HG03571 (cell line): ENCODE measurements at regions not wholly inside any gene's neighbourhood (a gene's known extent, or its start where the extent isn't known, plus 50 kb on each side); places are given as distances from the start of the nearest gene placed in this dataset.

ENCODE experiments used
- ATAC-seq: cut with Tn5 transposase; IDR thresholded peaks from one replicate; pipeline ENCODE4 v1.9.1; 2021; ENCODE audit not compliant: unreplicated experiment

DNA sequence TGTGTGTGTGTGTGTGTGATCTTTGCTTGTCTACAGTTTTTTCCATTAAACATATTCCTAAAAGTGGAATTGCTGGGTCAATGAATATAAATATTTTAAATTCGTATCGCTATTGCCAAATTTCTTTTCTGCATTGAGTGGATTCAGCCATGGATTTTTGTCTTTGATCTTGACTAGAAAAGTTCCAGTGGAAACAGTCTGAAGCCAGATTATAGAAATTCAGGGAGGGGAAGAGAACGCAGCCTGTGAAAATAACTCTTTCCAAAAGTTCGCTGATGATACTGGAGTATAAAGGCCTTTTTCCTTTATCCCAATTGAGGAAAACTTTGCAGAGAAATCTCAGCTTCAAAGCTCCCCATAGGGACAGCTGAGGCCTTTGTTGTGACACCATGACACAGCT lies 292.3 kb upstream of the CD180 start:
- no peak for ATAC-seq

DNA sequence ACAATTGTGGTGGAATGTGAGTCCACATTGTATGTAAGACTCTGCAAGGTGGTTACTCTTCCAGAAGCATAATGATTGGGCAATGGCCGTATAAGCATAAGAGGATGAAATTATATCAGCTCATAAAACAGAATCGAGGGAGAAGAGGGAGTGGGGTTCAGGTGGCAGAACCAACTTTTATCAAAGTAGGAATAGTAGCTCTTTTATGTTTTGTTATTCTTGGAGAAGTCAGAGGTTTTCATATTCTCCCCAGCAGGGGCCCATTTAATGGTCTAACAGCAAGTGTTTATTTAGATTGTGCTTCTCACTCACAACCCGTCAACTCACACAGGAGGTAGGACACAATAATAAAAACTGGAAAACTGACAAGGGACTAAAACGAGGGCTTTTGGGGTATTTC lies 291.3 kb upstream of the CD180 start:
- no peak for ATAC-seq

DNA sequence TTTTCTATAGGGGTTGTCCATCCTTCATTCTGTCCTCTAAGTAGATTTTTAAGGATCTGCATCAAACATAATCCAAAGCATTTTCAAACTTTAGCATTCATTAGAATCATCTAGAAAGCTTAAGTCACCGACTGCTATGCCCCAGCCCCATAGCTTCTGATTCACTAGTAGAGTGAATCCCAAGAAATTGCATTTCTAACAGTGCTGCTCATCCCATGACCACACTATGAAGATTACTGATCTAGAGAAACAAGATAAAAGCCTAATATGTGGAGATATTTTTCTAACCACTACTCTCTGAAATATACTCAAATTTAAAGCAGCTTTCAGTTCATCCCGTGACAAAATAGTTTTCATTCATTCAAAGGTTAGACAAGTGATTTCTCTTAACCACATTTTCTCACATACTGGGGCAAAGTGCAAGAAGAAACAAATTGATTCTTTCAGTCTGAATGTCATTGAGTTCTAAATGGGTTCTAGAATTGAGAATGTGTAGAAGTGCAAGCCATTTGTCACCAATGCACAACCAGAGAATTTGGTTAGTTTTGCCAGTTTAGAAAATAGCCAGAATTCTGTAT lies 286.9 kb upstream of the CD180 start:
- ATAC-seq, result no peak

DNA sequence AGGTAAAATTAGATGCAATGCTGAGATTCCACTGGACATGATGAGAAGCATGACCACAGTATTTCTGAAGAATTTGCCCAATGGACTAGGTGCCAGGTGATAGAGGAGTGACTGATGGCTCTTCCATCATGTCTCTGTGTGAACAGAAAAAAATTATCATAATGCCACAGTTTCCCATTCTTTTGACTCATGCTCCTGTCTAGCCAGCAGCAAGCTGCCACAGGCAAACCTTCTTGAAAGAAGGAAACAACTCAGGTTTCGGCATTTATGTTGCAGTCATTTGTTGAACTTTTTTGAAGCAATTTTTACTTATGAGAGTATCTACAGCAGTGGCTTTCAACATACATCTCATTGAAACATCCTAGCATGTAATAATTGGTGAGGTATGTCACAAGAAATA lies 284.8 kb upstream of the CD180 start:
- no peak for ATAC-seq

DNA sequence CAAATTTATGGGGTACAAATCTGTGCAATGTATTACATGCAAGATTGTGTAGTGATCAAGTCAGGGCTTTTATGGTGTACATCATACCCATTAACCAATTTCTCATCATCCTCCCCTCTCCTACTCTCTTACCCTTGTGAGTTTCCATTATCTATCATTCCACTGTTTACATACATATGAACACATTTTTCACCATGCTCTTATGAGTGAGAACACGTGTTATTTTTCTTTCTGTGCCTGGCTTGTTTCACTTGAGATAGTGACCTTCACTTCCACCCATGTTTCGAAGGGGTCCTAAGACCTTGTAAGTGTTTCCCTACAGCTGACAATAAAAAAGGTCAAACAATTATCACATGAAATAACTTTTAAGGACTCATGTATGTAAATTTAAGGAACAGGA lies 281.7 kb upstream of the CD180 start:
- ATAC-seq, result no peak

DNA sequence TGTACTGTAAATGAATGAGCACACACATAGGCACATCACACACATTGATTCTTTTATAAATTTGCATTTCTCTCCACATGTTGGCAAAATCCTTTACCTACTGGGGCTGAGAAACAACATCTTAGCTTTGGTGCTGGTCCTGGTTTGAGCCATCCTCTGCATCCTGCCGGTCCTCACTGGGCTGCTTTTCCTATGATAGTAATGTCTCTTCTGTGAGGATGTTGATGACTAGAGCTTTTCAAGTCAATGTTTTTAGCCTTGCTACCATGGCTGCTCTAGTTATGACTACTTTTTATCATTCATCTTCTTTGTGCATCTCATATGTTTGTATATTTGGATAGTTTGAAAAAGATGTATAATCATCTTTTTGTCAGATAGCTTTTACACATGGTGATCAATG lies 280.4 kb upstream of the CD180 start:
- ATAC-seq, result no peak

DNA sequence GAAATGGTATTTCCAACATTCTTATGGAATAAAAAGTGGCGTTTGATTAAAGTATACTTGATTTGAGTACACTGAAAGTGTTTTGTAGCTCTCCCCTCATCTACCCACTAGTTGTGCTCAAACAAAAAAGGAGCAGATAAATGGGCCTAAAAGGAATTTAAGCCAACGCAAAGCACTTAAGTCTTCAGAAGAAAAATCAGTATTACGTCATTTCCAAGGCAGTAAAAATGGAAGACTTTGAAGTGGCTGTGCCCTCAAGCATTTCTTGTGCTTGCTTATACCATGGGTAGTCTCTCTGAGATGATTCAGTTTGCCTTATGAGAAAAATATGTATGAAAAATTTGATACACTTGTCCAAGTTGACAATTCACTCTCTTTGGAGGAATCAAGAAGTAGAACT lies 279.9 kb upstream of the CD180 start:
- no peak for ATAC-seq

DNA sequence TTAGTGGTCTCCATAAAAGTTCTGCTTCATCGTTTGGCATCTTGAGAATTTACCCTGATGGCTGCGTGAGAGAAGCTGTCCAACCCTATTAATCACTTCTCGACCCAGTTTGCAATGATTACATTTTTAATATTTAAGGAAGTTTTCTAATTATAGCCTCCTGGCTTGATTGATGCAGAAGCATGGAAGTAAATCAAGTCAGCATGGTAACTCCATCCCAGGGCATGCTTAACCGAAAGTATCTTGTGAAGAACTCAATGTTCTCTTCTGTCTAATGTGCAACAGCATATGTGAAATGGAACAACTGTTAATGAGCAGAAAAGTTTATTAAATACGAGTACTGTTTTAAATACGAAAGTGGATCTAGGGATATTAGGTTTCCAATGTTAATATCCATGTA lies 278.9 kb upstream of the CD180 start:
- ATAC-seq, result no peak

DNA sequence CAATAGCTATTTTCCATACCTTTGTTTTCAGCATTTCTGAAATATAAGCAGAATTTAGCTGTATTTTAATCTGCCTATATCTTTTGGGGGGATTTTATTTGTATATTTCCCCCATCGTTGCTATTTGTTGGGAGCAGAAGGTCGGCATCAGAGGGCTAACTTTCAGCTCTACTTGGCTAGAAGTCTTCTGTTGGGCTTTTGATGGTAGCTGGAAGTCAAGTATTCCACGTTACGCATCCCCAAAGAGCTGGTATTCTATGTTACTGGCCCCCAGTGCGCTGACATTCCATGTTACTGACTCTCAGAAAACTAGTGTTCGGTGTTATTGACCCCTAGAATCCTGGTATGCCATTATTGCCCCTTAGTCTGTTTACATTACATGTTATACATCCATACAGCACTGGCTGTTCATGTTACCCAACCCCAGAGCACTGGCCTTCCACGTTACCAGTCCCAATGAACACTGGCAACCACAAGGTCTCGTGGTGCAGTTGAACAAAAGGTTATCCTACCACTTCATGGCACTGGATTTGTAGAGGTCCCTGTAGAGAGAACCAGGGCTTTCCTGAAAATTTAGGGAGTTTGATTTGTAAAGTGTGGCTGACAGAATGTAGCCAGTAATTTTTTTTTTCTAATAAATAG lies 278.1 kb upstream of the CD180 start:
- ATAC-seq, result no peak

DNA sequence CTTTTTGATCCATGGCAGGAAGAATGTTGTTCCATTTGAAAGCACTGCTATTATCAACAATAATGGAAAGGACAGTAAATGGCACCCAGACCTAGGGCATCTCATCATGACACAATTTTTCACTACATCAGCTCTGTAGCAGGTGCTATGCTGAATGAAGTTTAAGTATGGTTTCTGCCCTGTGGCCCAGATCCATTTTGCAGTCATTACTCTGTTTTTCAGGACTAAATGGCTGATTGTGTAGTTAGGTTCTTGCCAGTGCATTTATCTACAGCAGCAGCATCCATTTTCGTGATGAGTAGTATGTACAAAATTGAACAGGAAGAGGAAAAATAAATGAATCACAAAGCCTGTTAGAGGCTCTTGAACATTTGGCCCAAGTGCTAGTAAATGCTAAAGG lies 270.5 kb upstream of the CD180 start:
- ATAC-seq, result no peak

DNA sequence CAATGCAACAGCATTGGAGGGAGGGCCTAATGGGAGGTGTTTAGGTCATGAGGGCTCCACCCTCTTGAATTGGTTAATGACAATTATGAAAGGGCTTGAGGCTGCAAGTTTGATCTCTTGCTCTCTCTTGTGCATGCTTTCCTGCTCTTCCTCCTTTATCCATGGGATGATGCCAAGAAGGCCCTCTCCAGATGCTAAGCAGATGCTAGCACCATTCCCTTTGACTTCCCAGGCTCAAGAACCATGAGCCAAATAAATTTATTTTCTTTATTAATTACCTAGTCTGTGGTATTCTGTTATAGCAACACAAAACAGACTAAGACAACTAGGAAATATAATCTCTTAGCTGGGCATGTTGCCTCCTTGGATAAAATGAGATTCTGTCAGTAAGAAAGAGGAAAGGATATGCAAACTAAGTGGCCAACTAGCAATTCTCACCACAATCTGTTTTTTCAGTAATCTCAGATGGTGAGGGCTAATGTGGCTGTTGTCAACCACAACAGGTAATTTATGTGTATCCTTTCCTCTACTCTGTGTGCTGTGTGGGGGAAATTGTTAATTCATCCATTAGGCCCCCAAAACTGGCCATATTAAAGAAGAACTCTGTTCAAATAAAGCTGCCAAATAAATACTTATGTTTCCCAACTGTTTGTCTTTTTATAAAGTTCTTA lies 269.1 kb upstream of the CD180 start:
- no peak for ATAC-seq

DNA sequence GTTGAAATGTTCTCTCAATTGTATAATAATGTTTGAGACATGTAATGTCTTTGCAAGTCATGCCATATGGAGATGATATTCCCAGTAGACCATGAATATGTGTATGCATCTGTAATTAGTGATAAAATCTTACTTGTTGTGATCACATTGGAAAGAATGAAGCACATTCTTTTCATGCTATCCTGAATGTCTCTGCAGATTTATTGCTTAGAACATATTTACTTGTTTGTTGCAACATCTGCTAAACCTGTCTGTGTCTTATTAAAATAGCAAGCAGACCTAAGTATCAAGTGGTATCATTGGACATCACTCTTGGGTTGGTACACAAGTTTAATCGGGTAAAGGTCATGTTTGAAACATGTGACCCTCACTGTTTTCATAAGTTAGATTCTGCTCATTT lies 265.5 kb upstream of the CD180 start:
- no peak for ATAC-seq

DNA sequence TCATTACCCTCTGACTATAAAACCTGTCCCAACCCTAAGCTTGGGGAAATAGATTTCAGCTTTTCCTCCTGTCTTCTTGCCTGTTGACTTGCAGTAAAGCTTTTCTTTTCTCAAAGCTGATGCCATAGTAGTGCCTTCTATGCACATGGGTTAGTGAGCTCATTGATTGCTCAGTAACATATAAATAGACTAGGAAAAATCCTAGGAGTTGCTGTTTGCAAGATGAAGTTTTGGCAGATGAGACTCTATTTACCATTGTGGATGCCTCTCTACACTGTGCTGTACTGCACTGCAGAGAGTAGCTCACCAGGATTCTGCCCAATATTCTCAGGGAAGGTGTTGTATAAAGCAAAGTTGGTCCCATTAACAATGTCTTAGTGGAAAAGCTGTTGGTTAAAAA lies 262.7 kb upstream of the CD180 start:
- no peak for ATAC-seq

DNA sequence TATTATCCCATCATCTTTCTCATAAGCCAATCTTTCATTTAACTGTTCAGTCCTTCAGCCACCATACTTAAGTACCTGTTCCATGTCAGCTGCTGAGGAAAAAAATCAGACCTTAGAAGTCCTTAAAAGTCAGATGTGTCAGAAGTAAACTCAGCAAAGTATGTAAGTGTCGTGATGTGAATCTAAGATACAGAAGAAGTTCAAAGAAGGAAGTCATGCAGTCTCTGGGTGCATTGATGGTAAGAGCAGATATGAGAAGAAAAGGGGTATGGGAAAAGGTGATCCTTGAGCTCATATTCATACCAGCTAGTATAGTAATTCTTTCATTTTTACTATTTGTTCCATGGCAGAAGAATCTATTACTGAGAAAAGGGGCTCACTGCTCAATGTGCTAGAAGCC lies 259.4 kb upstream of the CD180 start:
- ATAC-seq, result no peak

DNA sequence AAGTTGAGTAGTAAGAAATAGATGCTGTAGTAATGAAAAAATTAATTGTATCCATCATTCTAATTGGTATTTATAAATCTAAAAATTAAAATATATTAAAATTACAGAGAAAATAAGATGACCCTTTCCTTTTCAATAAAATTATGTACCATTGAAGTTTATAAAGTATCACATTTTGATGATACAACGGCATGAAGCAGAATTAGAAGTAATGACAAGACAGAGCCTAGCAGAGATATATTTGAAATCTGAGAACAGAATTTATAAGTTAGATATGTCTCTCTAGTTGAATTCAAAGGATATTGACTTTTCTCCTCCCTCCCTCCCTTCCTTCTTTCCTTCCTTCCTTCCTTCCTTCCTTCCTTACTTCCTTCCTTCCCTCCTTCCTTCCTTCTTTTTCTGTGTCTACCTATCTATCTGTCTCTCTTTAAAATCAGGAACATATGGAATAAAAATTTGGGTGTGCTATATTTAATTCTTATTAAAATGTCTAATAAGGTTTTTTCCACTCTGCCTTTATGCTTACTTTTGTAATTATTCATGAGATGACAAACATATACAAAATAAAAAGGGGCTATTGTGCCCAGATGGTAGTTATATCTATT lies 258.5 kb upstream of the CD180 start:
- ATAC-seq, result no peak

DNA sequence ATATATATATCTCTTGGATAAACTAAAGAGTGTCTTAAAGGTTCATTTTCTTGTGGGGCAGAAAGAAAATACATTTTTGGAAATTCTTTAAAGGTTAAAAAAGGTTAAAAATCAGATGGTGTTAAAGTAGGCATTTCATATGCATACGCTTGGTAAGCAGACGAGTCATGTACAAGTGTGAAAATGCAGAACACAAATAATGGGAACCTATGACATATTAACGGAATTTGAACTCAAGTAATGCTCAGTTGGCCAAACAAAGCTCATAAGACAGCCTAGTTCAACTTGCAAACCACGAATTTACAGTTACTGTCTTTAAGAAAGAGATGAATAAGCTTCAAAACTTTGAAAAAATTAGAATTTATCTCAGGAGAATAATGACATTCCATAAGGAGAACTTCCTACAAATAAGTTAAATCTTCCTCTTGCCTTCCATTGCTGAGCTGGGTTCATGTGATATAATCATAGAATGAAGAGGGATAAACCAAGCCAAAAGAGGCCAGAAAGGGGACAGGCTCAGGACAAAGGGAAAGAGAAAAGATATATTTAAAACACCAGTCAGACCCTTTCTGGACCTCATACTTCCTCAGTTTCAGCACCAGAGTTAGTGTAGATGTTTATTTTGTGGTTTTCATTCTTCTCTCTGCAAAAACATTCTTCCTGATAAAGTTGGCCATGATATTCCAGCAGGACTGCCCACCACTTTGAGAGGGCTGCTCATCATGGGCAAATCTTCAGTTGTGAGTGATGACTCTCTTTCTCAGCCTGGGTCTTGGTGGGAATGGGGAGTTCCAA lies 256.7 kb upstream of the CD180 start:
- ATAC-seq, result no peak

DNA sequence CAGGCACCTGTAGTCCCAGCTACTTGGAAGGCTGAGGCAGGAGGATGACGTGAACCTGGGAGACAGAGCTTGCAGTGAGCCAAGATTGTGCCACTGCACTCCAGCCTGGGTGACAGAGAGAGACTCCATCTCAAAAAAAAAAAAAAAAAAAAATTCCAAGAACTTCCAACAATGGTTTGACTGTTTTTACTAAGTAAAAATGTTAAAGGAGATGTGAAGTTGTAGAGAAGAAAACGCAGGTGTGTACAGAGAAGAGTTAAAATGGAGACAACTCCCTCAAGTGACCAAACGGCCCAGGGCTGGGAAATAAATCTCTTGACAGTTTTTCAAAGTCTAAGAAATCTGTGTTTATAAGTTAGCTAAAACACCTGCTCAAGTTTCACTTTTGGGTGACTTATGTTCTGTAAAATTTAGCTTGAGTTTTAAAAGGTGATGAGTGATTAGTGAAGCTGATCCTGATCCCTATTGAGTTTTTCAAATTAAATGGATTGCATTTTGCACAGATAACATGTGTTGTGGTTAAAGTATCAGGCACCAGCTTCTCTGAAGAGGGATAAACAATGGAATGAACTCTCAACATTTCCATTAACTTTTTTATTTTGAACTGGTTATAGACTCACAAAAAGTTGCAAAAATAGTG lies 255.2 kb upstream of the CD180 start:
- no peak for ATAC-seq

DNA sequence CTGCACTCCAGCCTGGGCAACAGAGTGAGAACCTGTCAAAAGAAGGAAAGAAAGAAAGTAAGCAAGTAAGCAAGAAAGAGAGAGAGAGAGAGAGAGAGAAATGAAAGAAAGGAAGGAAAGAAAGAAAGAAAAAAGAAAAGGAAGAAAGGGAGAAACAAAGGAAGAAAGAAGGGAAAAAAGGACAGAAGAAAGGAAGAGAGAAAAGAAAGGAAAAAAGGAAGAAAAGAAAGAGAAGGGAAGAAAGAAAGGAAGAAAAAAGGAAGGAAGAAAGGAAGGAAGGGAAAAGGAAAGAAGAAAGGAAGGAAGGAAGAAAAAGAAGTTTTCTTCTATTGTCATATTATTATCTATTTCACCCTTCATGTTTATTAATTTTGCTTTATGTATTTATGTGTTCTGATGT lies 251.1 kb upstream of the CD180 start:
- ATAC-seq, result no peak

DNA sequence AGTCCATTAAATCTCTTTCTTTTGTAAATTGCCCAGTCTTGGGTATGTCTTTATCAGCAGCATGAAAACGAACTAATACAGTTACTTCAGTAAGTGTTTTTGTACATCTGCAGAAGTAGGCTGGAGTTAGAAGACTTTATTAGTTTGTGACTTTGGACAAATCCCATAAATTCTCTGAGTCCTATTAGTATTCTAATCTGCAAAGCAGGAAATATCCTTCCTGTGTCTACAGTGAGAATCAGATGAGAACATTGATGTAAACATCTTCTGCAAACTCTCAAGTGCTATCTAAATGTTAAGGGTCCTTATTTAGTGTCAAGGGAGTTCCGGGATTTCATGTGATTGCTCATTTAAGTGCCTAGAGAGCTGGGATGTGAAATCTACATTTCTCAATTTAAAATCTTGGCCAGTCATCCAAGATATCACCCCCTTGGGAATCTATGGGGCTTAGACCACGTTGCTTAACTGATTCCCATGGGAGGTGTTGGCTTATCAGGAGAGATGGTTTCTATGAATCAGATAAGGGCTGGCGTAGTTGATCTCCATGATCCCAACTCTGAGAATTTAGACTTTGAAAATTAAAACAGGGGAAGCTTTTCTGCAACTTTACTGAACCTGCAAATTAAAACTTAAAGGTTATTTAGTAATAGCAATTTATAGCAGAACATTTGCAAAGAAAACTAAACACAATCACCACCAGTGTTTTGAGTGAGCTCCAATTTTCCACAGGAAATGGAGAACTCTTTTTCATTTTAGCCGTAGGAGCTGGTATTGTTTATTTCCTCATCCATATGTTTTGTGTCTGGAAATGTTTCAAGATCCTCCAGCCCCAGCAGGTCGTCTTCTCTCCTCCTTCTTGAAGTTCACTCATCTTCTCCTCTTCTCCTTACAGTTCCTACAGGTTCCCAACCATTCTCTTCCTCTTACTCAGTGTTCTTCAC lies 241.6 kb upstream of the CD180 start:
- no peak for ATAC-seq

DNA sequence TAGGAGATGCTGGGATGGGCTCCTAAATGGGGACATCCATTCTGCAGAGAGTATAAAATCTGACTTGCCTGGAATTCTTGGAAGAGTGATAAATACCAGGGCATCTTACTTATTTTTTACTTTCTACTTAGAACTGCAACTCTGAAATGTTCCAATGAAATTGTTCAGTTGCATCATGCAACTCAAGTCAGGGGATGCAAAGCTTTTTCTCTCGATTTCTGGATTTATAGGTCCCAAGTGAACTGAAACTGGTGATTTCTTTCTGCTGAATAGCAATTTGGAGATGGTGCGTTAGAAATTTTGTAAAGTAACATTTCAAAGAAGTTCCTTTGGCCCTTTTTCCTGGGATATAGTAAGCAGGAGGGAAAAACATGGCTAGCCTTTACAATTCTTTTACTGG lies 238.4 kb upstream of the CD180 start:
- no peak for ATAC-seq
